ENCODE measurements at regions not wholly inside any gene's neighbourhood (a gene's known extent, or its start where the extent isn't known, plus 50 kb on each side); places are given as distances from the start of the nearest gene placed in this dataset.

DNA sequence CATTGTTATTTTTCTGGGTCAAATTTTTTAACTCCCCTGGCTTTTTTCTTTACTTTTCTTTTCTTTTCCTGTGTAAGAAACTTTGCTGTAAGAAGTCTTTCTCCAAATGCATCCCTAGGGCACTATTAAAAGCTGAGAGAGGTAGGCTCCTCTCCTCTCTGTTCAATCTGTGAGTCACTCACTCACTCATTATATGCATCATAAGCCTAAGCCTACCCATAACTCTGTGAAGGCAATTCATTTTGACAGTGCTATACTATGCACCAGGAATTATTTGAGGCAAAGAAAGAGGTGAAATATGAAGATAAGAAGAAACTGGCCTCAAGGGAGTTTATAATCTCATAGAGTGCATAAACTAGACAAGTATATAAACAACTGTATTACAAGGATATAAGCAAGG, 67.9 kb upstream of the PRR16 start:
- Histone ChIP-seq H3K36me3 (ENCODE audit: control insufficient read depth, insufficient read depth, low read length) (no peaks in the 10 kb centered on the region), H3K27me3 (ENCODE audit: control insufficient read depth, insufficient read depth, low read length) (no peaks in the 10 kb centered on the region), H3K4me3 (ENCODE audit: low read depth, low read length) (no peak overlapping the region)
- TF ChIP-seq, protein P1, sequence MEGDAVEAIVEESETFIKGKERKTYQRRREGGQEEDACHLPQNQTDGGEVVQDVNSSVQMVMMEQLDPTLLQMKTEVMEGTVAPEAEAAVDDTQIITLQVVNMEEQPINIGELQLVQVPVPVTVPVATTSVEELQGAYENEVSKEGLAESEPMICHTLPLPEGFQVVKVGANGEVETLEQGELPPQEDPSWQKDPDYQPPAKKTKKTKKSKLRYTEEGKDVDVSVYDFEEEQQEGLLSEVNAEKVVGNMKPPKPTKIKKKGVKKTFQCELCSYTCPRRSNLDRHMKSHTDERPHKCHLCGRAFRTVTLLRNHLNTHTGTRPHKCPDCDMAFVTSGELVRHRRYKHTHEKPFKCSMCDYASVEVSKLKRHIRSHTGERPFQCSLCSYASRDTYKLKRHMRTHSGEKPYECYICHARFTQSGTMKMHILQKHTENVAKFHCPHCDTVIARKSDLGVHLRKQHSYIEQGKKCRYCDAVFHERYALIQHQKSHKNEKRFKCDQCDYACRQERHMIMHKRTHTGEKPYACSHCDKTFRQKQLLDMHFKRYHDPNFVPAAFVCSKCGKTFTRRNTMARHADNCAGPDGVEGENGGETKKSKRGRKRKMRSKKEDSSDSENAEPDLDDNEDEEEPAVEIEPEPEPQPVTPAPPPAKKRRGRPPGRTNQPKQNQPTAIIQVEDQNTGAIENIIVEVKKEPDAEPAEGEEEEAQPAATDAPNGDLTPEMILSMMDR (IDR thresholded peaks at IDR 0.05; ENCODE audit: insufficient read depth, low read length, poor library complexity, severe bottlenecking): no peak
- no peak for DNase-seq (ENCODE audit: low read depth)

DNA sequence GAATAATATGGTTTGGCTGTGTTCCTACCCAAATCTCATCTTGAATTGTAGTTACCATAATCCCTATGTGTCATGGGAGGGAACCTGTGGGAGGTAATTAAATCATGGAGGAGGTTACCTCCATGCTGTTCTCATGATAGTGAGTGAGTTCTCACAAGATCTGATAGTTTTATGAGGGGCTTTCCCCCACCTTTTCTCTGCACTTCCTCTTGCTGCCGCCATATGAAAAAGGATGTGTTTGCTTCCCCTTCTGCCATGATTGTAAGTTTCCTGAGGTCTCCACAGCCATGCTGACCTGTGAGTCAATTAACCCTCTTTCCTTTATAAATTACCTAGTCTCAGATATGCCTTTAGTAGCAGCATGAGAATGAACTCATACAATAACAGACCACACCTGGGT, 63.7 kb upstream of the PRR16 start:
- no peak for DNase-seq (ENCODE audit: low read depth)
- Histone ChIP-seq H3K27me3 (ENCODE audit: control insufficient read depth, insufficient read depth, low read length) (no peaks in the 10 kb centered on the region), H3K36me3 (ENCODE audit: control insufficient read depth, insufficient read depth, low read length) (no peaks in the 10 kb centered on the region), H3K4me3 (ENCODE audit: low read depth, low read length) (no peak overlapping the region)
- TF ChIP-seq, protein P1 (IDR thresholded peaks at IDR 0.05; ENCODE audit: insufficient read depth, low read length, poor library complexity, severe bottlenecking): no peak

DNA sequence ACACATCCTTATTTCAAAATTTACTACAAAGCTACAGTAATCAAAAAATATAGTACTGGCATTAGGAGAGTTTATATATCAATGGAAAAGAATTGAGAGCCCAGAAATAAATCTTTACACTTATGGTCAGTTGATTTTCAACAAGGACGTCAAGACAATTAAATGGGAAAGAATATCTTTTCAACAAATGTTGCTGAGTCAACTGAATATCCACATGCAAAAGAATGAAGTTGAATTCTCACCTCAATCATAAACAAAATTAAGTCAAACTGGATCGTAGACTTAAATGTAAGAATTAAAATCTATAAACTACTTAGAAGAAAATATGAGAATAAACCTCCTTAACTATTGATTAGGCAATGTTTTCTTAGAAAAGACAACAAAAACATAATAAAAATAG, 61.5 kb upstream of the PRR16 start:
- H3K4me3 ChIP-seq (ENCODE audit: low read depth, low read length): no peak overlapping the region
- no peaks in the 10 kb centered on the region for H3K36me3 ChIP-seq (ENCODE audit: control insufficient read depth, insufficient read depth, low read length)
- no peak for DNase-seq (ENCODE audit: low read depth)
- TF ChIP-seq, protein P1 (IDR thresholded peaks at IDR 0.05; ENCODE audit: insufficient read depth, low read length, poor library complexity, severe bottlenecking): no peak
- H3K27me3 ChIP-seq (ENCODE audit: control insufficient read depth, insufficient read depth, low read length): no peaks in the 10 kb centered on the region

DNA sequence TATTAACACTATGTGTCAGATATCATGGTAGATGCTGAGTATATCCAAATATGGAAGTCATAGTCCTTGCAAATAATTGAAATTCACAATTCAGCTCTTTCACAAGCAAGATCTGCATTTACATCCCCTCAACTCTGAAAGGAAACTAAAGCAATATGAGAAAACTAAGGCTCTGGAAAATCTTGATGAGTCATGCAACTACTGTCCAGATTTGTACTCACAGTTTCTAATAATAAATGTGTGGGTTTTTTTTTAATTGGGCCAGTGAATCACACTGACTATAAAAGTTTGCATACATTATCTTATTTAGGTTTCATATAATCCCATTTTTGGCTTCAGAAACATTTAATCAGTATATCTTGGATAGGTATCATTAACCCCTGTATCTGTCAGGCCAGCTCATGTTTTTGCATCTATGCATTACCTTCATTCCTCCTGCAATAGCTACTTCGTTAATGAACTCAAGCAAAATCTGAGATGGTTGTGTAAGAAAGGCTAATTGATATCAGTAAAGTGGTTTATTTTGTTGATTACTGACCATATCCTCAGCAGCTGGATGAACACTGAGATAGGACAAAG, 58.7 kb upstream of the PRR16 start:
- H3K27me3 ChIP-seq (ENCODE audit: control insufficient read depth, insufficient read depth, low read length): no peaks in the 10 kb centered on the region
- TF ChIP-seq, protein P1 (IDR thresholded peaks at IDR 0.05; ENCODE audit: insufficient read depth, low read length, poor library complexity, severe bottlenecking): no peak
- no peaks in the 10 kb centered on the region for H3K36me3 ChIP-seq (ENCODE audit: control insufficient read depth, insufficient read depth, low read length)
- DNase-seq (ENCODE audit: low read depth): no peak
- no peak overlapping the region for H3K4me3 ChIP-seq (ENCODE audit: low read depth, low read length)

DNA sequence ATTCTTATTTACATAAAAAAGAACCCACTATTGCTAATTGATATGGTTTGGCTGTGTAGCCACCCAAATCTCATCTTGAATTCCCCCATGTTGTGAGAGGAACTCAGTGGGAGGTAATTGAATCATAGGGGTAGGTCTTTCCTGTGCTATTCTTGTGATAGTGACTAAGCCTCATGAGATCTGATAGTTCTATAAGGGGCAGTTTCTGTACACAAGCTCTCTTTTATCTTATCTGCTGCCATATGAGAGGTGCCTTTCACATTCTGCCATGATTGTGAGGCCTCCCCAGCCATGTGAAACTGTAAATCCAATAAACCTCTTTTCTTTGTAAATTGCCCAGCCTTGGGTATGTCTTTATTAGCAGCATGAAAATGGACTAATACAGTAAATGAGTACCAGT, 58.2 kb upstream of the PRR16 start:
- no peaks in the 10 kb centered on the region for H3K27me3 ChIP-seq (ENCODE audit: control insufficient read depth, insufficient read depth, low read length)
- no peak overlapping the region for H3K4me3 ChIP-seq (ENCODE audit: low read depth, low read length)
- TF ChIP-seq, protein P1 (IDR thresholded peaks at IDR 0.05; ENCODE audit: insufficient read depth, low read length, poor library complexity, severe bottlenecking): no peak
- H3K36me3 ChIP-seq (ENCODE audit: control insufficient read depth, insufficient read depth, low read length): no peaks in the 10 kb centered on the region
- peak; percentile 51 for DNase-seq (ENCODE audit: low read depth)

DNA sequence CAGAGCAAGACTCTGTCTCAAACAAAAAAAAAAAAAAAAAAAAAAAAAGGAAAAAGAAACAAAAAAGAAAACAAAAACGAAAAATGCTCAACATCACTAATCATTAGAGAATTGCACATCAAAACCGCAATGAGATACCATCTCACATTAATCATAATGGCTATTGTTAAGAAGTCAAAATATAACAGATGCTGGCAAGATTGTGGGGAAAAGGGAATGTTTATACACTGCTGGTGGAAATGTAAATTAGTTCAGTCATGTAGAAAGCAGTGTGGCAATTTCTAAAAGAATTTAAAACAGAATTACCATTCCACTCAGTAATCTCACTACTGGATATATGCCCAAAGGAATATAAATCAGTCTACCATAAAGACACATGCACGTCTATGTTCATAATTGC, 50.4 kb upstream of the PRR16 start:
- DNase-seq (ENCODE audit: low read depth): no peak
- Histone ChIP-seq H3K4me3 (ENCODE audit: low read depth, low read length) (no peak overlapping the region), H3K27me3 (ENCODE audit: control insufficient read depth, insufficient read depth, low read length) (no peaks in the 10 kb centered on the region), H3K36me3 (ENCODE audit: control insufficient read depth, insufficient read depth, low read length) (no peaks in the 10 kb centered on the region)
- TF ChIP-seq, protein P1 (IDR thresholded peaks at IDR 0.05; ENCODE audit: insufficient read depth, low read length, poor library complexity, severe bottlenecking): no peak

Data from kidney epithelial cell (primary cell).